Activated naive CD4-positive, alpha-beta T cell treated with anti-CD3 and anti-CD28 coated beads, Interleukin-2, amount 50 U/mL, for 72 hours (primary cell): ENCODE measurements at regions not wholly inside any gene's neighbourhood (a gene's known extent, or its start where the extent isn't known, plus 50 kb on each side); places are given as distances from the start of the nearest gene placed in this dataset.
"Not testable (repeated sequence)": the region's sequence is repeated elsewhere in the genome, so short reads cannot be mapped to it uniquely, and the experiment has no call there.

ENCODE experiments used
- ATAC-seq, 2 donors: fragments of 150-1000 bp; cut with Tn5 transposase; 2 replicates each; pipeline ENCODE4 v1.10.0; 2021; ENCODE audit warnings: mild to moderate bottlenecking in 2 of 2, moderate library complexity in 2 of 2
- DNase-seq, 2 donors: peaks; one replicate each; pipeline ENCODE4 v3.0.0; 2021 to 2022; ENCODE audit warnings: low spot score in 2 of 2
- H3K27ac Mint-ChIP-seq, 2 donors: one replicate each; pipeline ENCODE4 v1.8.0; 2022; ENCODE audit warnings: mild to moderate bottlenecking in 2 of 2, mixed read lengths in 2 of 2
- H3K36me3 Mint-ChIP-seq, 2 donors: one replicate each; pipeline ENCODE4 v1.8.0; 2022; ENCODE audit warnings: mixed read lengths in 2 of 2
- H3K9me3 Mint-ChIP-seq, 2 donors: one replicate each; pipeline ENCODE4 v1.8.0; 2022; ENCODE audit warnings: mixed read lengths in 2 of 2

- ATAC-seq (peak in 1 of 2 donors; percentile 82), DNase-seq (no peak)
- Mint-ChIP-seq H3K36me3 (no peaks in the 10 kb centered on the region), H3K27ac (no peak overlapping the region), H3K9me3 (no peaks in the 10 kb centered on the region)
Observed at GRCh38 chr5:90338712-90339372, 70.7 kb downstream of the CETN3 start.

GRCh38 chr5:90337449-90338052 is 72.0 kb downstream of the CETN3 start:
- H3K36me3 Mint-ChIP-seq = no peaks in the 10 kb centered on the region
- no peak overlapping the region for H3K27ac Mint-ChIP-seq
- peaks cover 0 to under 1% of the 10 kb centered on the region in 2 donors for H3K9me3 Mint-ChIP-seq
- no peak for DNase-seq
- no peak for ATAC-seq

GRCh38 chr5:90336752-90337151 is 72.8 kb downstream of the CETN3 start:
- DNase-seq = no peak
- Mint-ChIP-seq H3K27ac (no peak overlapping the region), H3K9me3 (peaks cover 0 to 4% of the 10 kb centered on the region in 2 donors), H3K36me3 (no peaks in the 10 kb centered on the region)
- no peak for ATAC-seq

GRCh38 chr5:90334741-90335140 is 74.8 kb downstream of the CETN3 start:
- ATAC-seq (no peak), DNase-seq (no peak)
- H3K27ac Mint-ChIP-seq = no peak overlapping the region
- peaks cover 0 to 4% of the 10 kb centered on the region in 2 donors for H3K9me3 Mint-ChIP-seq
- no peaks in the 10 kb centered on the region for H3K36me3 Mint-ChIP-seq

GRCh38 chr5:90329911-90330310 is 79.6 kb downstream of the CETN3 start:
- DNase-seq = no peak
- peaks cover 0 to 4% of the 10 kb centered on the region in 2 donors for H3K9me3 Mint-ChIP-seq
- peaks cover 0 to 3% of the 10 kb centered on the region in 2 donors for H3K36me3 Mint-ChIP-seq
- no peak for ATAC-seq
- H3K27ac Mint-ChIP-seq = no peak overlapping the region

- no peak for DNase-seq
- Mint-ChIP-seq H3K9me3 (no peaks in the 10 kb centered on the region), H3K27ac (no peak overlapping the region), H3K36me3 (peaks cover 0 to 8% of the 10 kb centered on the region in 2 donors)
- ATAC-seq = no peak
Observed at GRCh38 chr5:90326995-90327394, 82.6 kb downstream of the CETN3 start.

- peaks cover 0 to 3% of the 10 kb centered on the region in 2 donors for H3K9me3 Mint-ChIP-seq
- H3K27ac Mint-ChIP-seq = no peak overlapping the region
- ATAC-seq = no peak
- peaks cover 0 to 8% of the 10 kb centered on the region in 2 donors for H3K36me3 Mint-ChIP-seq
- no peak for DNase-seq
Observed at GRCh38 chr5:90325093-90325492, 84.5 kb downstream of the CETN3 start.

- H3K27ac Mint-ChIP-seq, H3K36me3 Mint-ChIP-seq, DNase-seq, H3K9me3 Mint-ChIP-seq, ATAC-seq: not testable (repeated sequence)
Observed at GRCh38 chr5:90320348-90320747, 89.2 kb downstream of the CETN3 start.

GRCh38 chr5:90312027-90312426 is 97.5 kb downstream of the CETN3 start:
- DNase-seq = no peak
- ATAC-seq = no peak
- Mint-ChIP-seq H3K27ac (no peak overlapping the region), H3K36me3 (no peaks in the 10 kb centered on the region), H3K9me3 (no peaks in the 10 kb centered on the region)

- Mint-ChIP-seq H3K27ac (no peak overlapping the region), H3K36me3 (no peaks in the 10 kb centered on the region), H3K9me3 (no peaks in the 10 kb centered on the region)
- ATAC-seq (no peak), DNase-seq (no peak)
Observed at GRCh38 chr5:90311401-90311800, 98.2 kb downstream of the CETN3 start.

- H3K27ac Mint-ChIP-seq = no peak overlapping the region
- H3K36me3 Mint-ChIP-seq = no peaks in the 10 kb centered on the region
- H3K9me3 Mint-ChIP-seq = no peaks in the 10 kb centered on the region
- ATAC-seq (no peak), DNase-seq (no peak)
Observed at GRCh38 chr5:90308787-90309585, 100.6 kb downstream of the CETN3 start.

- Mint-ChIP-seq H3K36me3 (no peaks in the 10 kb centered on the region), H3K9me3 (no peaks in the 10 kb centered on the region), H3K27ac (no peak overlapping the region)
- DNase-seq (no peak), ATAC-seq (no peak)
Observed at GRCh38 chr5:90307782-90308181, 101.8 kb downstream of the CETN3 start.

GRCh38 chr5:90307322-90307721 is 102.2 kb downstream of the CETN3 start:
- no peak for DNase-seq

GRCh38 chr5:90306613-90307012 is 102.9 kb downstream of the CETN3 start:
- no peaks in the 10 kb centered on the region for H3K36me3 Mint-ChIP-seq
- H3K27ac Mint-ChIP-seq = no peak overlapping the region
- ATAC-seq (no peak), DNase-seq (no peak)
- no peaks in the 10 kb centered on the region for H3K9me3 Mint-ChIP-seq

More at GRCh38 chr5:90307322-90307721, 102.2 kb downstream of the CETN3 start:
- Mint-ChIP-seq H3K9me3 (no peaks in the 10 kb centered on the region), H3K27ac (no peak overlapping the region), H3K36me3 (no peaks in the 10 kb centered on the region)
- ATAC-seq = no peak

- no peaks in the 10 kb centered on the region for H3K36me3 Mint-ChIP-seq
- DNase-seq (no peak), ATAC-seq (no peak)
Observed at GRCh38 chr5:90305041-90305720, 104.4 kb downstream of the CETN3 start.

GRCh38 chr5:90301248-90301647 is 108.3 kb downstream of the CETN3 start:
- H3K36me3 Mint-ChIP-seq = no peaks in the 10 kb centered on the region
- H3K27ac Mint-ChIP-seq = no peak overlapping the region
- DNase-seq = no peak
- ATAC-seq = no peak
- H3K9me3 Mint-ChIP-seq = no peaks in the 10 kb centered on the region

More at GRCh38 chr5:90305041-90305720, 104.4 kb downstream of the CETN3 start:
- H3K9me3 Mint-ChIP-seq = no peaks in the 10 kb centered on the region
- H3K27ac Mint-ChIP-seq = no peak overlapping the region
